ENCODE measurements at regions not wholly inside any gene's neighbourhood (a gene's known extent, or its start where the extent isn't known, plus 50 kb on each side); places are given as distances from the start of the nearest gene placed in this dataset.
"Not testable (repeated sequence)": the region's sequence is repeated elsewhere in the genome, so short reads cannot be mapped to it uniquely, and the experiment has no call there.

DNA sequence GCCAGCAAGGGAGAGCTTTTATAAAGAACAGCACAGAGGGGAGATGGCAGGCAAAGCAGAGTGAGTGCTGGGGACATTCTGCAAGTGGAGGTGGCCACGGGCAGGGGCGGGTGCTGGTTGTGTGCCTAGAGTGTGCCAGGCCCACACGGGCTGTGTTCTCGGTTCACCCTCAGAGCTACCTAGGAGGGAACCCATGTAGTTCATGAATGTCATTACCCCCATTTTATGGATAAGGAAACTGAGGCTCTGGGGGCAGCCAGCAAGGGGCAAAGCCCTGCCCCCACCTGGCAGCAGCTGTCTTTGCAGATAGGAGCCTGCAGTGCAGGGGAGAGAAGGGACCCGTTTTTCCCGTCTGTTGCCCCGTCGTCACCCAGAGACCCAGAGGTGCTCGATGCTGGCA lies 85.2 kb upstream of the NCOR2 start:
- no peak for DNase-seq (ENCODE audit: low spot score)

GRCh38 chr12:124651516-124652273 lies 84.3 kb upstream of the NCOR2 start:
- DNase-seq (ENCODE audit: low spot score): no peak

GRCh38 chr12:124650912-124651311 lies 83.5 kb upstream of the NCOR2 start:
- DNase-seq (ENCODE audit: low spot score): no peak

GRCh38 chr12:124648710-124649384 lies 81.4 kb upstream of the NCOR2 start:
- DNase-seq (ENCODE audit: low spot score): no peak

DNA sequence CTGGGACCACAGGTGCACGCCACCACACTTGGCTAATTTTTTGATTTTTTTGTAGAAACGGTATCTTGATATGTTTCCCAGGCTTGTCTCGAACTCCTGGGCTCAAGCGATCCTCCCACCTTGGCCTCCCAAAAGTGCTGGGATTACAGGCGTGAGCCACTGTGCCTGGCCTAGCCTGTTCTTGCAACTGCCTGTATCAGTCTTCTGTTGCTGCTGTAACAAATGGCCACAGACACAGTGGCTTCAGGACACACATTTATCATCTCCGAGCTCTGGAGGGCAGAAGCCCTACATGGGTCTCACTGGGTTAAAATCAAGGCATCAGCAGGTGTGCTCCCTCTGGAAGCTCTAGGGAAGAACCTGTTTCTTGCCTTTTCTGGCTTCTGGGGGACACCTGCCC lies 79.9 kb upstream of the NCOR2 start:
- no peak for DNase-seq (ENCODE audit: low spot score)

- no peak for DNase-seq (ENCODE audit: low spot score)
These were observed 79.2 kb upstream of the NCOR2 start for GRCh38 chr12:124646385-124647230.

DNA sequence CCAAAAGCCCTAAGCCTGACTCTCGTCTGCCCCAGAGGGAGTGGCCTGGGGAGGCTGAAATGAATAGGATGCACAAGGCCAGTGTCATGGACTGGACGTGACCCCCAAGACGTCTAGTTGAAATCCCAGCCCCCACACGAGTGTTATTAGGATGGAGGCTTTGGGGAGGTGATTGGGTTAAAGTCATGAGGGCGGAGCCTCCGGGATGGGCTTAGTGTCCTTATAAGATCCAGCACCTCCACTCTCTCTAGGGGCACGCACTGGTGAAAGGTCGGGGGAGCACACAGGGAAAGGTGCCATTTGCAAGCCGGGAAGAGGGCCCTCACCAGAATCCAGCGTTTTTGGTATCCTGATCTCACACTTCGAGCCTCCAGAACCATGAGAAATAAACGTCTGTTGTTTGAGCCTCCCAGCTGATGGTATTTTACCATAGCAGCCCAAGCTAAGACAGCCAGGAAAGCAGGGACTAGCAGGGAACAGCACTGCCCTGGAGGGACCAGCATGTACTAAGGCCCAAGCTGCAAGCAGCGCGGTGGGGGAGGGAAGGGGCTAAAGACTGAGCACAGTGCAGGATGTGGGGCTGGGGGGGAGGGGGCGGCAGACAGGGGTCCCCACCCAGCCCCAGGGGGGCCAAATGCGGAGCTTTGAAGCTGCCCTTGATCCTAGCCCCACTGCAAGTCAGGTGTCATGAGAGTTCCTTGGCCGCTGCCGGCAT lies 78.3 kb upstream of the NCOR2 start:
- DNase-seq (ENCODE audit: low spot score): no peak

DNA sequence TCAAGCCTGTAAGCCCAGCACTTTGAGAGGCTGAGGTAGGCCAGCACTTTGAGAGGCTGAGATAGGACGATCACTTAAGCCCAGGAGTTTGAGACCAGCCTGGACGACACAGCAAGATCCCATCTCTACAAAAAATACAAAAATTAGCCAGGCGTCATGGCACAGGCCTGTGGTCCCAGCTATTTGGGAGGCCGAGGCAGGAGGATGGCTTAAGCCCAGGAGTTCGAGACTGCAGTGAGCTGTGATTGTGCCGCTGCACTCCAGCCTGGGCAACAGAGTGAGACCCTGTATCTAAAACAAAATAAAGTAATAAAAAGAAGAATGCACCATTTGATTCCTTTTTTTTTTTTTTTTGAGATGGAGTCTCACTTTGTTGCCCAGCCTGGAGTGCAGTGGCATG lies 76.4 kb upstream of the NCOR2 start:
- DNase-seq (ENCODE audit: low spot score): not testable (repeated sequence)

DNA sequence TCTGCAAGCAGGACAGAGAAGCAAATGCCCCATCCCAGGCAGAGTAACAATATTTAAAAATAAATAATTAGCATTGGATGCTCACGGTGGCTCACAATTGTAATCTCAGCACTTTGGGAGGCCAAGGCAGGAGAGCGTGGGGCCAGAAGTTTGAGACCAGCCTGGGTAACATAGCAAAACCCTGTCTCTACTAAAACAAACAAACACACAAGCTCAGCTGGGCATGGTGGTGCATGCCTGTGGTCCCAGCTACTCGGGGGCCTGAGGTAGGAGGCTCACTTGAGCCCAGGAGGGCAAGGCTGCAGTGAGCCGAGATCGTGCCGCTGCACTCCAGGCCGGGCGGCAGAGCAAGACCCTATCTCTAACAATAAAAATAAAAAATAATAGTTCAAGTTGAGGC lies 74.7 kb upstream of the NCOR2 start:
- DNase-seq (ENCODE audit: low spot score): no peak

- no peak for DNase-seq (ENCODE audit: low spot score)
These were observed 74.2 kb upstream of the NCOR2 start for GRCh38 chr12:124641591-124641990.

GRCh38 chr12:124640056-124640455 lies 72.6 kb upstream of the NCOR2 start:
- DNase-seq (ENCODE audit: low spot score): no peak

DNA sequence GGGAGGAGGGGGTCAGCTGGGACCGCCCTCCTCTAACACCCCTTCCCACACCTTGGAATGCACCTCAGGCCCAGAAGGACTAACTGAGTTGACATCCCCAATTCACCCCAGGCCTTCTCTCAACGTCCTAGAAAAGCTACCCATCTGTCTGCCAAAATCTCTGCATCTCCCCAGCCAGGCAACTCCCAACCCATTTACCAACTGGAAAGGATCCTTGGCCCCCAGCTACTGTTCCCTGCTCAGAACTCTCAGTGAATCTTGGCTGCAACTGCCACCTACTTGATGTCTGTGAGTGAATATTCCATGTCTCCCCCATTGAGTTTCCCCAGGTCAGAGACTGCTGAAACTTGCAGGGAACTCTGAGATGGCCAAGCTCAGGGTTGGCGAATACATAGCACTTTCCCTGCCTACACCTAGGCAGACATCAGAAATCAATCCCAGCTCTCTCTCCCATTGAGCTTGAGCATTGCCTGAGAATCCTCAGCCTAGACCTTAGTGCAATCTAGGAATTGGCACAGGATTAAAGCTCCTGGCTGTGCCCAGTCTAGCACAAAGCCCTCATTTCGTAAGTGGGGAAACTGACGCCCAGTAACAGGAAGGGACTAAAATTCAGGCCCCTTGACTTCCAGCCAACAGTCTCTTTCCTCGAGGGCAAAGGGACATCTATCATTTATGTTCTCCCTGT lies 71.9 kb upstream of the NCOR2 start:
- no peak for DNase-seq (ENCODE audit: low spot score)

GRCh38 chr12:124637581-124637981 lies 70.2 kb upstream of the NCOR2 start:
- DNase-seq (ENCODE audit: low spot score): no peak

- no peak for DNase-seq (ENCODE audit: low spot score)
These were observed 69.8 kb upstream of the NCOR2 start for GRCh38 chr12:124637163-124637562.

GRCh38 chr12:124636138-124636978 lies 68.9 kb upstream of the NCOR2 start:
- no peak for DNase-seq (ENCODE audit: low spot score)

DNA sequence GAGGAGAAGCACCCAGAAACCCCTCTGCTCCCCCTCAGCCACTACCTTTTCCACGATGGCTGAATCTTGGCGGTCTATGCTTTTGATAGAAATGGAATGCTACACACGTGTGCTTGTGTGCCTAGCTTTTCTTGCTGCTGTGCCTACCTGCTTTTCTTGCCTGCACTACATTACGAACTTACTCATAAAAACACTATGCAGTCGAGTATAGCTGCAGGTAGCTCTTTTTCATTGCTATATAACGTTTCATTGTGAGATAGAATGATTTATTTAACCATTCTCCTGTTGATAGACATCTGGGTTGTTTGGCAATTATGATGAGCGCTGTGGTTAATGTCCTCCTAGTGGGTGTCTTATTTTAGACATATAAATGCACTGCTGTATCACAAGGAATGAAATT lies 67.9 kb upstream of the NCOR2 start:
- no peak for DNase-seq (ENCODE audit: low spot score)

DNA sequence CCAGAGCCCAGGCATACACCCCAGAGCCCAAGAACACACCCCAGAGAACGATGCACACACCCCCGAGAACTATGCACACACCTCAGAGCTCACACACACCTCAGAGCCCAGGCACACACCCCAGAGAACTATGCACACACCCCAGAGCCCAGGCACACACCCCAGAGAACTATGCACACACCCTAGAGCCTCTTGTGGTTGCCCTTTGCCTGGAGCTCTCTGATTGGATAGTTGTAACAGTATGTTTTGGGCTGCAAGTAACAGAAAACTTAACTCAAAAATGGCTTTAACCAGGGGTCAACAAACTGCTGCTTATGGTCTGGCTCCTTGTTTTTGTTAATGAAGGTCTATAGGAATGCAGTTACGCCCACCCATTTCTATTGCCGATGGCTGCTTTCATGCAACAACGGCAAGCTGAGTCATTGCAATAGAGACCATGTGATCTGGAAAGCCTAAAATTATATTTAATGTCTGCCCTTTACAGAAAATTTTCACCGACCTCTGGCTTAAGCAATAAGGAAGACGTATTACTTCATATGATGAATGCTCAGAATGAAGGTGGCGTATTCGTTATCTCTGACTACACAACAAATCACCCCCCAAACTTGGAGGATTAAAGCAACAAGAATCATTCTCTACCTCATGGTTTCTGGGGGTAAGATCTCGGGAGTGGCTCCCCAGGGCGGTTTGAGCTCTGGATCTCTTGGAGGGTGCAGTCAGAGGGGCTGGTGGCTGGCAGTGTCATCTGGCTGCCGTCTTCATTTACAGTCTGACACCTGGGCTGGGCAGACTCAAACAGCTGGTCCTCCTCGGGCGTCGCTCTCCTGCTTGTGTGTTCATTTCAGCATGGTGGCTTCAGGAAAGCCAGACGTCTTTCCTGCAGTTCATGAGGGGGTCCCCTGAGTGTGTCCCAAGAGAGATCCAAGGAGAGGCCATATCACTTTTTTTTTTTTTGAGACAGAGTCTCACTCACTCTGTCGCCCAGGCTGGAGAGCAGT lies 66.3 kb upstream of the NCOR2 start:
- no peak for DNase-seq (ENCODE audit: low spot score)

DNA sequence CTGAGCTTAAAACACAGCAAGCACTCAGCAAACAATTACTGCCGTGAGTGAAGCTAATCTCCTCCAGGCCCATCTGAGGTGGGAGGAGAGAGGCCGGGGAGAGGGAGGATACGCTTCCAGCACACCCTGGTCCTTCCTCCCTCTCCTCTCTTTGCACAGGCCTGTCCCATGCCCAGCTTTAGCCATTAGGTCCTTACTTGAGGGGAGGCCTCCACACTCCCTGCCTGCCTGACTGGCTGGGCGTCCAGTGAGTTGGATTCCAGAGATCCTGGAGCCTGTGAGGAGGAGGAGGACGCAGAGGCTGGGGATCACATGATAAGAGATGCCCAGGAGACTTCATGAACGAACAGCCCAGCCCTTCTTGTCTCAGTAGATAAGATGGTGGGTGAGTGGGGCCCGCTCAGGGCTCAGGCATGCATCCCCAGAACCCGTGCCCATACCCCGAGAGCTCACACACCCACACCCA lies 65.1 kb upstream of the NCOR2 start:
- no peak for DNase-seq (ENCODE audit: low spot score)

GRCh38 chr12:124631681-124632256 lies 64.4 kb upstream of the NCOR2 start:
- no peak for DNase-seq (ENCODE audit: low spot score)

Data from pons (tissue), 1 donor.